ENCODE measurements at regions not wholly inside any gene's neighbourhood (a gene's known extent, or its start where the extent isn't known, plus 50 kb on each side); places are given as distances from the start of the nearest gene placed in this dataset.

DNA sequence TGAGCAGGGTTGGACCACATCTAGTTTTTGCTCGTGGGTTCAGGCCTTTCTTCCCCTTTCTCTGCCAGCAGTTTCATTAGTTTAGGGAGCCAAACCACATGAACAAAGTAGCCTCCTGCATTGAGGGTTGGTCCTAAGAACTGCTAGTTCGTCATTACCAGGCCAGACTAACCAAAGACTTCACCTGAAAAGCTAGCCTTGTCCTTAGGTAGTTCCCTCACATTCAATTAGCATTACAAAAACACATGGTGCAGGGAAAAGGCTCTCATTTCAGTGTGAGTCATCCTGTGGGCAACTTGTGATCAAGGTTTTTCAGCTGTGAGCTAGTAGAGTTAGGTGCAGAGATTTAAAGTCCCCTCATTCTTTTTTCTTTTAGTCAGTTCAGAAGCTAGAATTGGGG is 279.3 kb upstream of the CTNNB1 start:
- TF ChIP-seq TCF12 (IDR thresholded peaks at IDR 0.05; ENCODE audit: low read depth, low read length): no peak
- TF ChIP-seq TAF1 (IDR thresholded peaks at IDR 0.05; ENCODE audit: low read depth, low read length): no peak
- TF ChIP-seq POLR2A (IDR thresholded peaks at IDR 0.05; ENCODE audit: control extremely low read depth in 1 of 2, low read depth in 2 of 2, low read length in 2 of 2): no peak
- no peak for TF ChIP-seq EP300 (IDR thresholded peaks at IDR 0.05; ENCODE audit: borderline replicate concordance in 1 of 2, low read depth in 2 of 2, low read length in 2 of 2)
- no peak for TF ChIP-seq CTCF (IDR thresholded peaks at IDR 0.05; ENCODE audit: control extremely low read depth in 1 of 3, insufficient read depth in 1 of 3, low read depth in 1 of 3, low read length in 3 of 3)
- no peak for TF ChIP-seq RXRA (IDR thresholded peaks at IDR 0.05; ENCODE audit: insufficient read depth, low read depth, low read length)
- TF ChIP-seq JUN (IDR thresholded peaks at IDR 0.05; ENCODE audit: low read depth, low read length): no peak; the same call in 1 of the 2 replicates
- no peak for TF ChIP-seq POLR2AphosphoS5 (IDR thresholded peaks at IDR 0.05; ENCODE audit: low read depth, low read length)
- TF ChIP-seq RFX5 (IDR thresholded peaks at IDR 0.05; ENCODE audit: borderline replicate concordance, low read depth, low read length): no peak
- TF ChIP-seq, protein P1, sequence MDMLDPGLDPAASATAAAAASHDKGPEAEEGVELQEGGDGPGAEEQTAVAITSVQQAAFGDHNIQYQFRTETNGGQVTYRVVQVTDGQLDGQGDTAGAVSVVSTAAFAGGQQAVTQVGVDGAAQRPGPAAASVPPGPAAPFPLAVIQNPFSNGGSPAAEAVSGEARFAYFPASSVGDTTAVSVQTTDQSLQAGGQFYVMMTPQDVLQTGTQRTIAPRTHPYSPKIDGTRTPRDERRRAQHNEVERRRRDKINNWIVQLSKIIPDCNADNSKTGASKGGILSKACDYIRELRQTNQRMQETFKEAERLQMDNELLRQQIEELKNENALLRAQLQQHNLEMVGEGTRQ (IDR thresholded peaks at IDR 0.05; ENCODE audit: low read length): no peak
- TF ChIP-seq HDAC2 (IDR thresholded peaks at IDR 0.05; ENCODE audit: borderline replicate concordance in 1 of 2, low read depth in 2 of 2, low read length in 2 of 2): no peak
- TF ChIP-seq HDAC6 (IDR thresholded peaks at IDR 0.05; ENCODE audit: low read depth, low read length): no peak
